ENCODE measurements at regions not wholly inside any gene's neighbourhood (a gene's known extent, or its start where the extent isn't known, plus 50 kb on each side); places are given as distances from the start of the nearest gene placed in this dataset.

DNA sequence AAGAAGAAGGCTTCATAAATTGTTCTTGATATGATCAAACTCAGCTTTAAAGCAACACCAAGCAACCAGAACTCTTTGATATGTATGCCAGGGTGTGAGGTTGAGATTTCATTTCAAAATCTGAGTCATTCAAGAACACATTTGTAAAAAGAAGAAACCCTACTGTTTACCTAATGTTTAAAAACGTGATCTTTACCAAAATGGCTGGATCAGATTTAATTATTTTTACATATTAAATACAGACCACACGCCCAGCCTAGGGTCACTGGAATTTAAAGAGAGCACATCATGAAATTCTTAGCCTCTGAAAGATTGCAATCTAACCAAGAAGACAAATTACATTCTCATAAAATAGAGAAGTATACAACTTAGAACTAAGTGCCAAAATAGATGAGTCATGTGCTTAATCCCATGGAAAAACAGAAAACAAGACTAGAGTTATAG lies 206.8 kb upstream of the SMLR1 start:
- TF ChIP-seq POLR2A (IDR thresholded peaks at IDR 0.05) (no peak), POLR2AphosphoS5 (IDR thresholded peaks at IDR 0.05) (no peak)
- TF ChIP-seq, protein P1, sequence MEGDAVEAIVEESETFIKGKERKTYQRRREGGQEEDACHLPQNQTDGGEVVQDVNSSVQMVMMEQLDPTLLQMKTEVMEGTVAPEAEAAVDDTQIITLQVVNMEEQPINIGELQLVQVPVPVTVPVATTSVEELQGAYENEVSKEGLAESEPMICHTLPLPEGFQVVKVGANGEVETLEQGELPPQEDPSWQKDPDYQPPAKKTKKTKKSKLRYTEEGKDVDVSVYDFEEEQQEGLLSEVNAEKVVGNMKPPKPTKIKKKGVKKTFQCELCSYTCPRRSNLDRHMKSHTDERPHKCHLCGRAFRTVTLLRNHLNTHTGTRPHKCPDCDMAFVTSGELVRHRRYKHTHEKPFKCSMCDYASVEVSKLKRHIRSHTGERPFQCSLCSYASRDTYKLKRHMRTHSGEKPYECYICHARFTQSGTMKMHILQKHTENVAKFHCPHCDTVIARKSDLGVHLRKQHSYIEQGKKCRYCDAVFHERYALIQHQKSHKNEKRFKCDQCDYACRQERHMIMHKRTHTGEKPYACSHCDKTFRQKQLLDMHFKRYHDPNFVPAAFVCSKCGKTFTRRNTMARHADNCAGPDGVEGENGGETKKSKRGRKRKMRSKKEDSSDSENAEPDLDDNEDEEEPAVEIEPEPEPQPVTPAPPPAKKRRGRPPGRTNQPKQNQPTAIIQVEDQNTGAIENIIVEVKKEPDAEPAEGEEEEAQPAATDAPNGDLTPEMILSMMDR (IDR thresholded peaks at IDR 0.05): no peak

Data from prostate gland (tissue), 2 donors.